HL-60 (cell line): ENCODE measurements at regions not wholly inside any gene's neighbourhood (a gene's known extent, or its start where the extent isn't known, plus 50 kb on each side); places are given as distances from the start of the nearest gene placed in this dataset.

ENCODE experiments used
- DNase-seq, 2 experiments: peaks; one replicate each; pipeline ENCODE4 v3.0.0-alpha.2; 2010 to 2020; ENCODE audit warnings: low read depth in 1 of 2, low spot score in 1 of 2
- H3K27ac ChIP-seq: fragments of 250-450 bp; sonication (Bioruptor Pico); replicated peaks from 2 replicates; pipeline ENCODE4 v1.5.1; 2020; ENCODE audit warnings: mild to moderate bottlenecking, moderate library complexity
- H3K27me3 ChIP-seq: fragments of 250-450 bp; sonication (Bioruptor Pico); 2 replicates; pipeline ENCODE4 v1.5.1; 2021; ENCODE audit warnings: mild to moderate bottlenecking, moderate library complexity; ENCODE audit not compliant: insufficient read depth, poor library complexity, severe bottlenecking
- H3K4me3 ChIP-seq: replicated peaks from 2 replicates; pipeline ENCODE4 v1.5.1; 2011; ENCODE audit warnings: mild to moderate bottlenecking, control low read depth, low read length; ENCODE audit not compliant: insufficient read depth
- CTCF ChIP-seq: IDR thresholded peaks from one replicate; pipeline ENCODE4 v1.5.1; 2011; ENCODE audit warnings: low read length, control low read depth, inconsistent platforms; ENCODE audit not compliant: insufficient read depth
- GABPA ChIP-seq: IDR thresholded peaks from 2 replicates; pipeline ENCODE4 v1.6.1; 2012; ENCODE audit warnings: low read depth
- POLR2AphosphoS5 ChIP-seq: IDR thresholded peaks from 2 replicates; pipeline ENCODE4 v1.6.1; 2012; ENCODE audit warnings: low read depth
- SPI1 ChIP-seq: IDR thresholded peaks from 2 replicates; pipeline ENCODE4 v1.6.1; 2012; ENCODE audit warnings: low read depth, mild to moderate bottlenecking, borderline replicate concordance
- TF ChIP-seq, protein P1 (sequence below): IDR thresholded peaks from 2 replicates; pipeline ENCODE4 v1.6.1; 2012; ENCODE audit warnings: low read depth; ENCODE audit not compliant: insufficient replicate concordance

DNA sequence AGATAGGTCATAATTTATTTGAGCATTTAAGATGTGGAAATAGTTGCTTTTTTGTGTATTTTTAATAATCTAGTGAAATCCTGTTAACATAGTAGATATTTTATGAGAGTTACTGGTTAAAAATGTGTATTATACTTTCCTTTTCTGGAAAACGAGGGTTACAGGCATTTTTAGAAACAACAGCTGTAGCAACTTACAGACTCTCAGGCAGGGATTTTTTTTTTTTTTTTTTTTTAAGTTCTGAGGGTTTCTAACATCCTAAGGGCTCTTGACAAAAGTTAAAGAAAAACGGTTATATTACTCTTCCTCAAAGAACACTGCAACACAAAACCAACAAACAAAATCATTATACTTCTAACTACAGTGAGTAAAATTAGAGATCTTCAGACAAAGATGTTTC lies 205.9 kb downstream of the ACKR3 start:
- Histone ChIP-seq H3K27ac (no peak overlapping the region), H3K4me3 (no peak overlapping the region), H3K27me3 (peaks cover 3% of the 10 kb centered on the region)
- no peak for DNase-seq
- TF ChIP-seq POLR2AphosphoS5 (no peak), SPI1 (no peak), GABPA (no peak), CTCF (no peak)
- TF ChIP-seq, protein P1, sequence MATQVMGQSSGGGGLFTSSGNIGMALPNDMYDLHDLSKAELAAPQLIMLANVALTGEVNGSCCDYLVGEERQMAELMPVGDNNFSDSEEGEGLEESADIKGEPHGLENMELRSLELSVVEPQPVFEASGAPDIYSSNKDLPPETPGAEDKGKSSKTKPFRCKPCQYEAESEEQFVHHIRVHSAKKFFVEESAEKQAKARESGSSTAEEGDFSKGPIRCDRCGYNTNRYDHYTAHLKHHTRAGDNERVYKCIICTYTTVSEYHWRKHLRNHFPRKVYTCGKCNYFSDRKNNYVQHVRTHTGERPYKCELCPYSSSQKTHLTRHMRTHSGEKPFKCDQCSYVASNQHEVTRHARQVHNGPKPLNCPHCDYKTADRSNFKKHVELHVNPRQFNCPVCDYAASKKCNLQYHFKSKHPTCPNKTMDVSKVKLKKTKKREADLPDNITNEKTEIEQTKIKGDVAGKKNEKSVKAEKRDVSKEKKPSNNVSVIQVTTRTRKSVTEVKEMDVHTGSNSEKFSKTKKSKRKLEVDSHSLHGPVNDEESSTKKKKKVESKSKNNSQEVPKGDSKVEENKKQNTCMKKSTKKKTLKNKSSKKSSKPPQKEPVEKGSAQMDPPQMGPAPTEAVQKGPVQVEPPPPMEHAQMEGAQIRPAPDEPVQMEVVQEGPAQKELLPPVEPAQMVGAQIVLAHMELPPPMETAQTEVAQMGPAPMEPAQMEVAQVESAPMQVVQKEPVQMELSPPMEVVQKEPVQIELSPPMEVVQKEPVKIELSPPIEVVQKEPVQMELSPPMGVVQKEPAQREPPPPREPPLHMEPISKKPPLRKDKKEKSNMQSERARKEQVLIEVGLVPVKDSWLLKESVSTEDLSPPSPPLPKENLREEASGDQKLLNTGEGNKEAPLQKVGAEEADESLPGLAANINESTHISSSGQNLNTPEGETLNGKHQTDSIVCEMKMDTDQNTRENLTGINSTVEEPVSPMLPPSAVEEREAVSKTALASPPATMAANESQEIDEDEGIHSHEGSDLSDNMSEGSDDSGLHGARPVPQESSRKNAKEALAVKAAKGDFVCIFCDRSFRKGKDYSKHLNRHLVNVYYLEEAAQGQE = no peak

DNA sequence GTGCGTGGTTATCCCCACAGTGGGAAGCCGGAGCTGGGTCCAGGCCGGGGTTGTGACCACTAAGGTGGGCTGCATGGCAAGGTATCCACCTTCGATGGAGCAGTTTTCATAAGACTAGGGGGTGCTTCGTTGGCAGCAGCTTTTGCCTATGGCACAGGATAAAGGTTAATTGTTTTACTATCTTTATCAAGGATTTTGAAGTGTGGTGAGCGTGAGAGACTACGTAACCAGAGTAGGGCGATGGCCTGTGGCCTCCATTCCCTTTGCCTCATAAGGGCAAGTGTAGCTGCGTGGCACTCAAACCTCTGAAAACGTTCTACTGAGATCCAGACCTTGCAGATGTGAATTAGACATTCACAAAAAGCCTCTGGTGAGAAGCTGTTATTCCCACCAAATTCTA lies 206.6 kb downstream of the ACKR3 start:
- DNase-seq = no peak
- H3K4me3 ChIP-seq = no peak overlapping the region
- TF ChIP-seq, protein P1 = no peak
- TF ChIP-seq SPI1 (no peak), CTCF (no peak), GABPA (no peak), POLR2AphosphoS5 (no peak)
- H3K27ac ChIP-seq = no peak overlapping the region
- peaks cover 3% of the 10 kb centered on the region for H3K27me3 ChIP-seq

DNA sequence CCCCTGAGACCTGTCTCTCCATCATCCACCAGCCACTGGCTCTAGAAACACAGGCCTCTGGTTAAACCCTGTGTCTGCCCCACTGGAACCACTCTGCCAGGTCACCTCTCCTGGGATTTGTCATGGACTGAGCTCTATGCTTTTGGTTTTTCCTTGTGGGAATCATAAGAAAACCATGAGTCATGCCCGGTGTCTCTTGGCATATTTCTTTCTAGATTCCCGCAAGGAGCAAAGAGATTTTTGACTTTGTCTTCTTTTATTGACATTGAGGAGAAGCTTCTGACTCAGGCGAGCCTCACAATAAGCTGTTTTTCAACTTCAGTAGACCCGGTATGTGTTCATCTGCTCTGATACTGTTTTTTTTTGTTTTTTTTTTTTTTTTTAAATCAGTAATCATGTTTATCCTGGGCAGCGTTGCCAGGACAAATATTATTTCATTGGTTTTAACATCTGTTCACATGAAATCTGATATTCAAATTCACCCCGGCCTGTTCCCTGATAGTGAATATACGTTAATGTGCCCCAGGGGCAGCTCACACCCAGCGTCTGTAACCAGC lies 207.1 kb downstream of the ACKR3 start:
- Histone ChIP-seq H3K27me3 (peaks cover 3% of the 10 kb centered on the region), H3K27ac (no peak overlapping the region), H3K4me3 (no peak overlapping the region)
- no peak for DNase-seq
- TF ChIP-seq POLR2AphosphoS5 = no peak
- TF ChIP-seq SPI1 = no peak
- TF ChIP-seq CTCF = no peak
- TF ChIP-seq GABPA = no peak
- TF ChIP-seq, protein P1 = no peak
